GM23338 (cell line): ENCODE measurements at regions not wholly inside any gene's neighbourhood (a gene's known extent, or its start where the extent isn't known, plus 50 kb on each side); places are given as distances from the start of the nearest gene placed in this dataset.

Experiments
- ATAC-seq: fragments of 200-7000 bp; cut with Tn5 transposase; 3 replicates; pipeline ENCODE4 v1.9.1; 2020
- DNase-seq: peaks from one replicate; pipeline ENCODE4 v3.0.0-alpha.2; 2015; ENCODE audit warnings: low spot score
- H2AFZ ChIP-seq: fragments of 200-600 bp; sonication (generic); 2 replicates; pipeline ENCODE4 v1.8.0; 2016; ENCODE audit warnings: antibody characterized with exemption, mild to moderate bottlenecking, moderate library complexity
- H3F3A ChIP-seq: fragments of 200-600 bp; sonication (generic); replicated peaks from 2 replicates; pipeline ENCODE4 v1.8.0; 2017; ENCODE audit warnings: antibody characterized with exemption, mixed run types, low read depth
- H3K27ac ChIP-seq: fragments of 200-600 bp; sonication (generic); 2 replicates; pipeline ENCODE4 v1.6.1; 2016; ENCODE audit warnings: low read depth
- H3K27me3 ChIP-seq: fragments of 200-600 bp; sonication (generic); 2 replicates; pipeline ENCODE4 v1.8.0; 2016; ENCODE audit warnings: mild to moderate bottlenecking, mixed run types, moderate library complexity; ENCODE audit not compliant: insufficient read depth
- H3K36me3 ChIP-seq: fragments of 200-600 bp; sonication (generic); 2 replicates; pipeline ENCODE4 v1.8.0; 2016; ENCODE audit warnings: mild to moderate bottlenecking; ENCODE audit not compliant: insufficient read depth
- H3K4me1 ChIP-seq: fragments of 200-600 bp; sonication (generic); 2 replicates; pipeline ENCODE4 v1.8.0; 2016; ENCODE audit warnings: mild to moderate bottlenecking, moderate library complexity; ENCODE audit not compliant: insufficient read depth
- H3K4me2 ChIP-seq: fragments of 200-600 bp; sonication (generic); 2 replicates; pipeline ENCODE4 v1.7.1; 2017; ENCODE audit warnings: mixed run types
- H3K4me3 ChIP-seq: fragments of 200-600 bp; sonication (generic); 2 replicates; pipeline ENCODE4 v1.6.1; 2016; ENCODE audit warnings: mixed run types
- H3K79me2 ChIP-seq: fragments of 200-600 bp; sonication (generic); replicated peaks from 2 replicates; pipeline ENCODE4 v1.8.0; 2017; ENCODE audit warnings: mild to moderate bottlenecking; ENCODE audit not compliant: insufficient read depth
- H3K9me2 ChIP-seq: fragments of 200-600 bp; sonication (generic); 2 replicates; pipeline ENCODE4 v1.8.0; 2017; ENCODE audit not compliant: insufficient read depth
- H4K20me1 ChIP-seq: fragments of 200-600 bp; sonication (generic); replicated peaks from 2 replicates; pipeline ENCODE4 v1.8.0; 2017; ENCODE audit warnings: mild to moderate bottlenecking; ENCODE audit not compliant: insufficient read depth
- H3K27ac Mint-ChIP-seq: 2 replicates; pipeline ENCODE4 v1.8.0; 2020; ENCODE audit warnings: inconsistent platforms, mild to moderate bottlenecking, moderate library complexity, mixed read lengths
- H3K27me3 Mint-ChIP-seq: 3 replicates; pipeline ENCODE4 v1.8.0; 2022; ENCODE audit warnings: low read depth, mild to moderate bottlenecking, moderate library complexity, mixed read lengths, inconsistent platforms; ENCODE audit not compliant: insufficient read depth, poor library complexity
- H3K36me3 Mint-ChIP-seq: 3 replicates; pipeline ENCODE4 v1.8.0; 2021; ENCODE audit warnings: low read depth, mild to moderate bottlenecking, inconsistent platforms, moderate library complexity, mixed read lengths
- H3K4me1 Mint-ChIP-seq: 3 replicates; pipeline ENCODE4 v1.8.0; 2020; ENCODE audit warnings: mild to moderate bottlenecking, inconsistent platforms, mixed read lengths
- H3K4me3 Mint-ChIP-seq: 3 replicates; pipeline ENCODE4 v1.8.0; 2021; ENCODE audit warnings: moderate library complexity, mild to moderate bottlenecking, inconsistent platforms, mixed read lengths
- H3K9me3 Mint-ChIP-seq: 3 replicates; pipeline ENCODE4 v1.8.0; 2020; ENCODE audit warnings: moderate library complexity, mild to moderate bottlenecking, inconsistent platforms, mixed read lengths
- ETS1 ChIP-seq: IDR thresholded peaks from 2 replicates; pipeline ENCODE4 v1.6.1; 2016; ENCODE audit warnings: antibody characterized with exemption
- EZH2 ChIP-seq: fragments of 200-600 bp; sonication (generic); IDR thresholded peaks from one replicate; pipeline ENCODE4 v1.8.0; 2017; ENCODE audit warnings: antibody characterized with exemption, mild to moderate bottlenecking, low read depth; ENCODE audit not compliant: unreplicated experiment
- JUNB ChIP-seq: IDR thresholded peaks from one replicate; pipeline ENCODE4 v1.6.1; 2016; ENCODE audit warnings: antibody characterized with exemption; ENCODE audit not compliant: unreplicated experiment
- NANOG ChIP-seq: IDR thresholded peaks from 2 replicates; pipeline ENCODE4 v1.6.1; 2016; ENCODE audit warnings: antibody characterized with exemption, borderline replicate concordance
- POLR2AphosphoS5 ChIP-seq: IDR thresholded peaks from 2 replicates; pipeline ENCODE4 v1.6.1; 2016; ENCODE audit warnings: antibody characterized with exemption, low read depth
- ZNF331 ChIP-seq: fragments of 250-450 bp; sonication (Bioruptor Pico); IDR thresholded peaks from 2 replicates; pipeline ENCODE4 v1.5.0; 2020; ENCODE audit warnings: low read depth, mild to moderate bottlenecking, moderate library complexity
- ZNF462 ChIP-seq: fragments of 250-450 bp; sonication (Bioruptor Pico); IDR thresholded peaks from 2 replicates; pipeline ENCODE4 v1.5.0; 2020; ENCODE audit warnings: mild to moderate bottlenecking, moderate library complexity

GRCh38 chr2:192292478-192292877, 97.7 kb upstream of the TMEFF2 start (continued):
- TF ChIP-seq ZNF462, result no peak
- no peak for TF ChIP-seq ZNF331
- TF ChIP-seq EZH2, result no peak

DNA sequence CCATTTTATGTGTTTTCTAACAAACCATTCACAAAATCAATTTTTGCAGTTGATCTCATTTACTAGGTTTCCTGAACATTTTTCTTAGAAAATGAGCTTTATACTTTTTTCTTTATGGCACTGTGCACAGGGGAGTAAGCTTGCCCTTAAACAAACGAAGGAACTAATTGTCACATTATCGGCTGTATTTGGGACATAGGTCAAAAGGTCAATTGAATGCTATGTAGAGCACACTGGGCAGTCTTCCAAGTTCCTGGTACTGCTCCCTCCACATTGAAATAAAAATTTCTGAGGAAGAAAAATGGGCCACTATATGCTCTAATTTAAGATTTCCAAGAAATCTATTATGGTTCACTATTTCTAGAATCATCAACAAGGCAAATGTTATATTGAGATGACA, 93.6 kb upstream of the TMEFF2 start:
- H3K27ac Mint-ChIP-seq, result no peak overlapping the region

More for the DNA sequence above, 93.6 kb upstream of the TMEFF2 start:
- Histone ChIP-seq H4K20me1 (no peaks in the 10 kb centered on the region), H3F3A (no peaks in the 10 kb centered on the region), H3K36me3 (no peaks in the 10 kb centered on the region), H3K27me3 (no peaks in the 10 kb centered on the region), H3K4me2 (no peak overlapping the region), H3K9me2 (no peaks in the 10 kb centered on the region), H3K27ac (no peak overlapping the region), H2AFZ (no peak overlapping the region), H3K4me1 (no peaks in the 10 kb centered on the region), H3K79me2 (no peaks in the 10 kb centered on the region), H3K4me3 (no peak overlapping the region)
- no peak for DNase-seq
- peaks cover 2% of the 10 kb centered on the region for H3K27me3 Mint-ChIP-seq
- no peaks in the 10 kb centered on the region for H3K4me1 Mint-ChIP-seq
- H3K4me3 Mint-ChIP-seq, result no peak overlapping the region
- no peaks in the 10 kb centered on the region for H3K36me3 Mint-ChIP-seq
- no peak for TF ChIP-seq JUNB
- no peak for TF ChIP-seq NANOG
- no peak for TF ChIP-seq EZH2
- TF ChIP-seq ETS1, result no peak
- no peak for TF ChIP-seq ZNF331
- no peak for TF ChIP-seq POLR2AphosphoS5
- ATAC-seq, result no peak
- no peaks in the 10 kb centered on the region for H3K9me3 Mint-ChIP-seq
